PC-3 (cell line): ENCODE measurements at regions not wholly inside any gene's neighbourhood (a gene's known extent, or its start where the extent isn't known, plus 50 kb on each side); places are given as distances from the start of the nearest gene placed in this dataset.

Experiments
- CTCF ChIP-seq: fragments of 300-600 bp; sonication (generic); conservative IDR thresholded peaks from 2 replicates; pipeline ENCODE4 v1.5.1; 2017; ENCODE audit warnings: antibody characterized with exemption, low read depth, mild to moderate bottlenecking, low read length
- EZH2 ChIP-seq: fragments of 300-600 bp; sonication (generic); IDR thresholded peaks from one replicate; pipeline ENCODE4 v1.6.1; 2017; ENCODE audit warnings: antibody characterized with exemption, mild to moderate bottlenecking, low read length; ENCODE audit not compliant: unreplicated experiment
- EZH2phosphoT487 ChIP-seq: fragments of 300-600 bp; sonication (generic); IDR thresholded peaks from 2 replicates; pipeline ENCODE4 v1.6.1; 2018; ENCODE audit warnings: mild to moderate bottlenecking, antibody characterized with exemption, low read length, borderline replicate concordance

DNA sequence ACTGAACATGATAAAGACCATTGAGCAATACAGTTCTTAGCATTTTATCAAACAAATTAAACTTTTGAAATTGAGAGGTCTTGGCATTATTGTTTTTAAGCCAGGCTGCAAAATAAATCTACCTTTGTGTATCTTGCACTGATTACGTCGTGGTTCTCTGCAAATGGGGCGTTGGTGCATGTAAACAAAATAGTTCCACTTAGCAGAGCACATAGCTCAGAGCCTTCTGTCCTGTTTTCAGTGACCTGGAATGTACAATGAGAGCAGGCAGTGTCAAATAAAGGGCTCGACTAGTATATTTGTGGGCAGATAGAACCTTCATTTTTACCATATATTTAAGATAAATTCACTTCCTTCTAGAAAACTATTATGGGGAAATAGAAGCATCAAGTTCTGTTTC lies 333.9 kb upstream of the SMIM30 start:
- TF ChIP-seq EZH2phosphoT487 (no peak), CTCF (no peak), EZH2 (no peak)
